Left cardiac atrium (tissue), 4 donors: ENCODE measurements at regions not wholly inside any gene's neighbourhood (a gene's known extent, or its start where the extent isn't known, plus 50 kb on each side); places are given as distances from the start of the nearest gene placed in this dataset.

ENCODE experiments used
- ATAC-seq, 2 donors: fragments of 200-7000 bp; cut with Tn5 transposase; one replicate each; pipeline ENCODE4 v1.9.1; 2020; ENCODE audit warnings: mild to moderate bottlenecking in 2 of 2, moderate library complexity in 2 of 2
- DNase-seq: peaks from one replicate; pipeline ENCODE4 v3.0.0-alpha.2; 2020
- intact Hi-C, 2 donors: fragments of 100-400 bp; cut with DNase I; formaldehyde crosslinking; loops; one replicate each; pipeline versions ENCODE4 v1.14.1 to v1.15.1; 2022 to 2023
- donor health status: DM: no; HTN: yes; CAD: no.
- donor health status: DM: no; HTN: yes; CAD: no; lungs with severe emphysema.
- donor health status: DM: yes; HTN: yes; CAD: no.
- donor health status: Dilated cardiomyopathy.

DNA sequence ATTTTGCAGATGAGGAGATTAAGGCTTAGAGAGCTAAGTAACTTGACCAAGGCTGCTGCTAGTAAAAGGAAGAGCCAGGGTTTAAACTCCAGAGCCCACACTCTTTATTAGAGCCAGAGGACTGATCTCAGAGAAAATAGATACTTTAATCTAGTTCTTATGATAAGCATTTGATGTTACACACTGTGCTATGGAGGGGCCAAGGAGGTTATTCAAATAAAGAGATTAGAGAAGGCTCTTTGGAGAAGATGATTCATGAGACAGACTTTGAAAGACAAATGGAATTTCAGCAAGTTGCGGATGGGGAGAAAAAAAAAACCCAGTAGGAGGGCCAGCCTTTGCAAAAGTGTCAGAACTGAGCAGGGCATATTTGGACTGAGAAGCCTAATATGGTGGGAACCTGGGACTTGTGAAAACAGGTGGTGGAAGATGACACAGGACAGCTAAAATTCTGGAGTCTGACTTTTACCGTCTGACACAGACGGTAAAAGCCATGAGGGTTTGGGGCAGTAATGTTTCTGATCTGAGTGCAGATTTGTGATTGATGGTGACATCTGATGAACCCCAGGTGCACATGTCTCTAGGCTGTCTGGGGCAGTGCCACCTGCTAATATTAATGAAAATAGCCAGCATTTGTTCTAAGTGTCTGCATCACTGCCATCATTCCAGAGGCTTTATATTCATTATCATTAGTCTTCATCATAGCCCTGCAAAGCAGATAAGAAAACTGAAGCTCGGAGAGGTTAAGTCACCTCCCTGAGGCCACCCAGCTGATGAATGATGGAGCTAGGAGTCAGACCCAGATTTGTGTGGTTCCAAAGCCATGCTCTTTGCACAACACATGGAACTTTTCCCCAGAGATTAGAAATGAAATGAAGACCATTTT, 65.3 kb upstream of the CXCL14 start:
- intact Hi-C loops = no loop called here
- no peak for DNase-seq
- no peak for ATAC-seq

DNA sequence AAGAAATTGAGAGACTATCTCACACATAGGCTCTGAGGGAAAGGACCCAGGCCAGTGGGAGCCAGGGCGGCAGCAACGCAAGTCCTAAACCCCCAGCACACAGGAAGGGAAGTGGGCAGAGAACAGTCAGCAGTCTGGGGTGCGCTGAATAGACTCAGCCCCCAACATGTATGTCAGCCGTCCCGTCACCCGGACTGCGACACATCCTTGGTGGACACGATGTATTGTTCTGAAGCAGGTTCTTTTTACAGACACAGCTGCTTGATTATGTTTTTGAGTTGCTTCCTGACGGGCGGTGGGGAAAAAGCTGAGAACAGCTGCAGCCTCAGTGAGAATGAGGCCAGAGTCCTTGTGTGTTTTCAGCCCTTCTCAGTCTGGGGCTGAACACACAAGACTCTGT, 64.1 kb upstream of the CXCL14 start:
- intact Hi-C loops = no loop called here
- DNase-seq = no peak
- no peak for ATAC-seq

DNA sequence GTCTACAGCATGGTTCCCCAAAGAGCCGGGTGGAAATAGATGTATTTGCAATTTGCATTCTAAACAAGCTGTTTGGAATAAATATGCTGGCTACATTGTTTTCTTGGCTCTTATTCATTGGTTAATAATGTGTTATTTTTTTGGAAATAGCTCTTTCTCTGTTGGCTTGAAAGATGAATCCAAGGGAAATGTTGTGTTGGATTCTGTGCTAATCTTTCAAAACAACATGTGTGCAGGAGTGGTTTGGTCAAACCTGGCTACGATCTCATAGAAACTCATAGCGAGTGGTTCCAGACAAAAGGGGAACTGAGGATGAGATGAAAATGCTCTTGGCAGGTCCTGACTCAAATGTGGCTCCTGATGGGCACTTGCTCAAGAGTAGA, 63.7 kb upstream of the CXCL14 start:
- ATAC-seq (no peak), DNase-seq (no peak)
- intact Hi-C loops = no loop called here

DNA sequence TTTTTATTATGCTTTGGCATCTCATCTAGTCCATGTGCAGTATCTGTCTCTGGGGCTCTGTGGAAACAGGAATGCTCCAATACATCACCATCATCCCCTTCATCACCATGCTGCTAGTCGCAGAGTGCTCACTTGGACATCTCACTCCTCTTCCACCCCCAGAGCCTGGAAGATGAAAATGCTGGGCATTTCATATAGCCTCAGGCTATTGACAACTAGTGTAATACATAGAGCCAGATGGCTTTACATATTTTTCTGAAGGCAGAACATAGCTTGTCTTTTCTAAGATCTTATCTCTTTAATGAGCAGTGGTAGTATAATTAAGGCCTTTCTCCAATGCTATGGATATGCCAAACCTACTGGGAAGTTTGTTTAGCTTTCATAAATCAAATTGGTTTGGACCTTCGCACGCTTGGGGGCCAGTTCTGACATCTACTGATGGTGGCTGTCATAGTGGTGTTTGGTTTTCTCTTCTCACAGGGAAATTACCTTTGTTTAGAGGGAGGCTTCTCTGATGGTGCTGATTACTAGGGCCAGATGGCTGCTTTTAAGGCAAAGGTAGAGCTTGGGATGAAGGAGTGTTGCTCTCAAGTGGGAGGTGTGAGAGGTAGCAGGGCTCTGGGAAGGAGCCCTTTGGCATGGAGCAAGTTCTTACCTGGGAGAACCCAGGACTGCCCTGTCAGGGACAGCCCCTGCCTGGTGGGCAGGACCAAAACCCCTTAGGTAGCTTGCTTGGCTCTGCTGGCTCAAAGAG, 63.1 kb upstream of the CXCL14 start:
- intact Hi-C loops = no loop called here
- no peak for DNase-seq
- no peak for ATAC-seq

DNA sequence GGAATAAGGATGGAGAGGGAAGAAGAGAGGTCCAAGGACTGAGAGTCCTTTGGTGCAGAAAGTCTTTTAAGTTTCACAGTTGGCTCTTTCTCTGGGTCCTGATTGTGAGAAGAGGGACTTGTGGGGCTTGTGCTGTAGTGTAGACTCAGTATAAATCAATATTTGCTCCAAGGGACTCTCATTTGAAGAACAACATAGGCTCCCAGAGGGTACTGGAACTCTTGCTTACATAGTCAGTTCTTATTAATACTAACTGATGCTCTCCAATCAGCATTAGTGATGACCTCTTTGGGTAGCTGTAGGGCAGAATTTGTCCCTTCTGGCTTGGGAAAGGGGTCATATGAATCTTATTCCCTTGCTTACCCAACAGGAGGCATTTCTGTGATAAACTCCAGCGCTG, 62.5 kb upstream of the CXCL14 start:
- ATAC-seq = no peak
- DNase-seq = no peak
- intact Hi-C loops = no loop called here

DNA sequence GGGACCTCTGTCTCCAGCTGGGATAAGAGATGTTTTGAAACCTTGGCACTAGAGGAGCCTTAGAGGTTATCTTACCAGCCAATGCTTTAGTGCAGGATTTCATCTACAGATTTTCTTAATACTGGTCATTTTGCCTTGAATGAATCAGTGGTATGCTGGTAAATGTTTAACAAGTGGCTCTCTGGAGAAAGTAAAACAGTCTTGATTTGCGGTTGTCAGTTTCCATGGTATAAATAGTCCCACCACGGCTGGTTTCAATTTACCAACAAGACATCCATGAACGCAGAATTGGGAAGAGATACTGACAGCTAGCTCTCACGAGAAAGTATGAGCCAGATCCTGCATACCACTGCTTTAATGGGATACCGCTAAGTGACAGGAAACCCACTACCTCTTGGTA, 56.7 kb upstream of the CXCL14 start:
- intact Hi-C loops = no loop called here
- DNase-seq (no peak), ATAC-seq (no peak)

DNA sequence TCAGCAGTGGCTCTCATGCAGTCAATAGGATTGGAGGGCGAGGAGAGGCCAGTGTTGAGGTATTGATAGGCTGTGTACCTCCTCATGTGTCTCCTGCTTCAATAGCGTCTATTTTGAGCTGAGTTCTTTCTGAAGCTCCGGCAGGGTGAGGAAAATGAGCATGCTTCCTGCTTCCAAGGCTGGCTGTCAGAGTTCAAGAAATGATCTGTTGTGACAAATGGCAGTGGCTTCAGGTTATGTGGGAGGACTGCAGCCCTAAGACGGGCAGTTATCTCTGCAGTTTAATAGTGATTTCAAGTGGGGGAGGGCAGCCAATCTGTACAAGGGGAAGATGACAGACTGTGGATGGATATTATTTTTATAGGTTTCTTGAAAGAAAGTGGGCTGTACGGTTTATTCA, 54.0 kb upstream of the CXCL14 start:
- ATAC-seq = no peak
- DNase-seq = no peak
- intact Hi-C loops = no loop called here

DNA sequence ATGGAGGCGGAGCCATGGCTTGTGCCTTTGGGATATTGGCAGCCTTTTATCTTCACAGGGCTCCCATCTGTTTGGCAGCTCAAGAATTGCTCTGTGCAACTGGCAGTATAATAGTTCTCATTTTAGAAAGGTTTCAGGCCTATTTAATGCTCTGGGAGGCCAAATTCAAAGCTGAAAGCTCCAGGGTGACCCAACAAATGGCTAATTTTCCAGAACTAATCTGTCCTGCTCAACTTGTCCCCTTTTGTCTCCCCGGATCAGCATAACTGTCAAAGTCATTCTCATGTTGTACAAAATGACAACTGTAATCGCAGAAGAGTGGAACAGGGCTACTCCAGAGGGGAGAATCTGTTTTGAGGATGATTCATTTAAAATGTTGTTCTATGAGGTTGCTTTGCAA, 52.6 kb upstream of the CXCL14 start:
- intact Hi-C loops = no loop called here
- ATAC-seq (no peak), DNase-seq (no peak)

DNA sequence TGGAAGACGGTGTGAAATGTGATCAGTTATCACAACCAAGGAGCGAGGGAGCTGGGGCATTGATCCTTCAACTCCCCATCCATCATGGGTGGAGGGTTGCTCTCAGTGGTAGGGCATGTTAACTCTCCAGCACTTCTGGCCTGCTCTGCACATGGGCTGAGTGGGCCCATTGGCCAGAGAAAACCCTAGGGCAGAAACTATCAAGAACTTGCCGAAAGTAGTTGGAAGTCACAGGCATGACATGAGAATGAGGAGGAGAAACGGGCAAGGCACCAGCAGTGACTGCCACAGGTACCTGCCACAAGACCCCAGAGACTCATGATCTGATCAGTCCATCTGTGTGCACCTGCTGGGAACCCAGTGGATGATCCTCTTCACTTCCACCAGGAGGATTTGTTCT, 50.9 kb upstream of the CXCL14 start:
- ATAC-seq = no peak
- no peak for DNase-seq
- intact Hi-C loops = no loop called here

DNA sequence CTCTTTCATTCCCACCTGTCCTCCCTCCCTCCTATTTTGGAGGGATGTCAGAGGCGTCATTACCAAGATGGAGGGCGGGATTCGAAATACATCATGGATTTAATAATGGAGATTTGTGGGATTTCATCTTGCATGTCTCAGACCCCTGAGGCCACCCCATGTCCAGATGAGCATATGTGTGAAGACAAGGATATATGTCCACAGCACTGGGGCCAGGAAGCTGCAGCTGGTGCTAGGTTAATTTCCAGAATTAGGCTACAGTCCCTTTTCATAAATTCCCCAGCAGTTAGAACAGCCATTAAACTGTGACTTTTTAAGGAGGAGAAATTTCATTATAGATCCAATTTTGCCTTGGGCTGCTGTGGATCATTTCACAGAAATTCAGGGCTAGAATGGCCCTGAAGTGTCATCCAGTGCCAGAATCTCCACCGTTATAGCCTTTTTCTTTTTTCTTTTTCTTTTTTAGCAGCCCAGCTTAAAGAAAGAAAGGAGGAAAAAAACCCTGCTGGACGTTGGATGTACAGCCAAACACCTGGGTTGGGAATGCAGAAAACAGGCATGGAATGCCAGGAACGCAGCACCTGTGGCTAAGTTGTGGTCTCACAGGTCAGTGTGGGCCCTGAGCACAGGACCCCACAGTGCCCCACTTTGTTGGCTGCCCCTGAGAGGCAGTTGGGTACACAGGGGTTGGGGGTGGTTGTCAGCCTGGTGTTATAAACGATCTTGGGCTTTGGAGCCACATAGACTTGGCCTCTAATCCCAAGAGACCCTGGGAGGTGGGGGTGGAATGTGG, 50.2 kb upstream of the CXCL14 start:
- intact Hi-C loops = no loop called here
- ATAC-seq (no peak), DNase-seq (no peak)
